IMR-90 (cell line): ENCODE measurements at regions not wholly inside any gene's neighbourhood (a gene's known extent, or its start where the extent isn't known, plus 50 kb on each side); places are given as distances from the start of the nearest gene placed in this dataset.

Source experiments
- ATAC-seq: fragments of 200-7000 bp; cut with Tn5 transposase; 2 replicates; pipeline ENCODE4 v1.9.1; 2020; ENCODE audit warnings: low read depth, mild to moderate bottlenecking, moderate library complexity
- BruUV-seq: library from RNA; stranded (reverse); fragments of 400-500 nt; replicated peaks from 2 replicates; lab custom pipeline; 2021; lab: Mats Ljungman, UMichigan
- CTCF ChIA-PET: fragments of 300-600 bp; formaldehyde crosslinking; extraction: SDS; loops from one replicate; lab custom pipeline; 2021; ENCODE audit warnings: antibody characterized with exemption; lab: Yijun Ruan, JAX
- POLR2A ChIA-PET: fragments of 300-600 bp; sonication (Branson Sonifier 250); formaldehyde crosslinking; loops from one replicate; lab custom pipeline; 2022; ENCODE audit warnings: antibody characterized with exemption; ENCODE audit not compliant: unreplicated experiment; lab: Charles Lee
- DNase-seq: peaks from one replicate; pipeline ENCODE4 v3.0.0; 2013
- H2AFZ ChIP-seq: replicated peaks from 2 replicates; pipeline ENCODE3; 2013; ENCODE audit warnings: low read length, mild to moderate bottlenecking; ENCODE audit not compliant: poor library complexity
- H2AK5ac ChIP-seq: 2 replicates; pipeline ENCODE4 v1.6.1; 2013; ENCODE audit warnings: low read depth, low read length, inconsistent platforms
- H2AK9ac ChIP-seq: replicated peaks from 2 replicates; pipeline ENCODE3; 2013; ENCODE audit warnings: mild to moderate bottlenecking, low read depth, low read length, moderate library complexity; ENCODE audit not compliant: poor library complexity
- H2BK120ac ChIP-seq: 2 replicates; pipeline ENCODE4 v1.6.1; 2013; ENCODE audit warnings: low read depth, low read length, inconsistent platforms
- H2BK15ac ChIP-seq: 3 replicates; pipeline ENCODE4 v1.6.1; 2013; ENCODE audit warnings: low read depth, low read length, inconsistent platforms
- H2BK20ac ChIP-seq: 2 replicates; pipeline ENCODE4 v1.6.1; 2013; ENCODE audit warnings: low read depth, mild to moderate bottlenecking, inconsistent platforms, low read length, moderate library complexity
- H2BK5ac ChIP-seq: 2 replicates; pipeline ENCODE4 v1.6.1; 2013; ENCODE audit warnings: mild to moderate bottlenecking, low read depth, low read length, inconsistent platforms; ENCODE audit not compliant: poor library complexity, severe bottlenecking
- H3K14ac ChIP-seq: replicated peaks from 2 replicates; pipeline ENCODE4 v1.6.1; 2013; ENCODE audit warnings: low read depth, low read length, inconsistent platforms
- H3K18ac ChIP-seq: 2 replicates; pipeline ENCODE4 v1.6.1; 2013; ENCODE audit warnings: low read depth, low read length, control low read depth
- H3K23ac ChIP-seq: 2 replicates; pipeline ENCODE4 v1.6.1; 2013; ENCODE audit warnings: low read depth, low read length, inconsistent platforms
- H3K27ac ChIP-seq: 2 replicates; pipeline ENCODE4 v1.5.1; 2013; ENCODE audit warnings: mild to moderate bottlenecking, control low read depth, low read length; ENCODE audit not compliant: insufficient read depth
- H3K27me3 ChIP-seq: 2 replicates; pipeline ENCODE4 v1.6.1; 2013; ENCODE audit warnings: low read length; ENCODE audit not compliant: control insufficient read depth, insufficient read depth
- H3K36me3 ChIP-seq: 2 replicates; pipeline ENCODE4 v1.6.1; 2013; ENCODE audit warnings: low read length, mixed read lengths; ENCODE audit not compliant: control insufficient read depth, insufficient read depth
- H3K4ac ChIP-seq: 2 replicates; pipeline ENCODE4 v1.6.1; 2013; ENCODE audit warnings: low read depth, low read length, inconsistent platforms
- H3K4me1 ChIP-seq: 2 replicates; pipeline ENCODE4 v1.6.1; 2013; ENCODE audit warnings: low read length, mixed read lengths; ENCODE audit not compliant: control insufficient read depth, insufficient read depth
- H3K4me2 ChIP-seq: 2 replicates; pipeline ENCODE4 v1.6.1; 2013; ENCODE audit warnings: low read depth, mild to moderate bottlenecking, control low read depth, low read length, moderate library complexity
- H3K4me3 ChIP-seq: 2 replicates; pipeline ENCODE4 v1.5.1; 2013; ENCODE audit warnings: low read depth, mild to moderate bottlenecking, control low read depth, low read length, moderate library complexity; ENCODE audit not compliant: insufficient read depth
- H3K56ac ChIP-seq: 2 replicates; pipeline ENCODE4 v1.6.1; 2013; ENCODE audit warnings: low read length, inconsistent platforms; ENCODE audit not compliant: insufficient read depth; ENCODE audit errors: extremely low read depth
- H3K79me1 ChIP-seq, 2 experiments: 2 replicates each; pipeline ENCODE4 v1.6.1; 2013; ENCODE audit warnings: low read length in 2 of 2, inconsistent platforms in 1 of 2, low read depth in 1 of 2
- H3K9ac ChIP-seq: 2 replicates; pipeline ENCODE4 v1.6.1; 2013; ENCODE audit warnings: low read depth, low read length, control low read depth
- H3K9me1 ChIP-seq: 2 replicates; pipeline ENCODE4 v1.6.1; 2013; ENCODE audit warnings: low read length, inconsistent platforms; ENCODE audit not compliant: insufficient read depth
- H3K9me3 ChIP-seq: 2 replicates; pipeline ENCODE4 v1.6.1; 2013; ENCODE audit warnings: low read length; ENCODE audit not compliant: control insufficient read depth, insufficient read depth
- H4K20me1 ChIP-seq: 2 replicates; pipeline ENCODE4 v1.6.1; 2013; ENCODE audit warnings: low read length, inconsistent platforms; ENCODE audit not compliant: insufficient read depth
- H4K5ac ChIP-seq: 2 replicates; pipeline ENCODE4 v1.6.1; 2013; ENCODE audit warnings: mild to moderate bottlenecking, low read depth, low read length, control low read depth
- H4K8ac ChIP-seq, 2 experiments: 2 replicates each; pipeline ENCODE4 v1.6.1; 2013; ENCODE audit warnings: low read depth in 2 of 2, low read length in 2 of 2, control low read depth in 1 of 2, inconsistent platforms in 1 of 2
- H4K91ac ChIP-seq: 2 replicates; pipeline ENCODE4 v1.6.1; 2013; ENCODE audit warnings: low read depth, low read length, inconsistent platforms; ENCODE audit not compliant: insufficient read depth
- BHLHE40 ChIP-seq: fragments of 150-350 bp; IDR thresholded peaks from 2 replicates; pipeline ENCODE4 v1.6.1; 2016; ENCODE audit warnings: mild to moderate bottlenecking, low read depth, low read length
- CEBPB ChIP-seq: IDR thresholded peaks from 2 replicates; pipeline ENCODE4 v1.6.1; 2012; ENCODE audit warnings: low read depth, low read length, improper control_type of control experiment
- FOS ChIP-seq: fragments of 150-350 bp; IDR thresholded peaks from 2 replicates; pipeline ENCODE4 v1.6.1; 2016; ENCODE audit warnings: low read depth, low read length
- MAFK ChIP-seq: IDR thresholded peaks from 2 replicates; pipeline ENCODE4 v1.6.1; 2012; ENCODE audit warnings: low read depth, low read length, improper control_type of control experiment
- MXI1 ChIP-seq: IDR thresholded peaks from 2 replicates; pipeline ENCODE4 v1.6.1; 2012; ENCODE audit warnings: low read depth, mild to moderate bottlenecking, low read length, moderate library complexity, borderline replicate concordance
- NFE2L2 ChIP-seq: fragments of 150-350 bp; IDR thresholded peaks from 2 replicates; pipeline ENCODE4 v1.6.1; 2016; ENCODE audit warnings: low read depth, mild to moderate bottlenecking, low read length
- POLR2A ChIP-seq: IDR thresholded peaks from 2 replicates; pipeline ENCODE4 v1.6.1; 2012; ENCODE audit warnings: mild to moderate bottlenecking, low read depth, low read length
- RAD21 ChIP-seq: IDR thresholded peaks from 2 replicates; pipeline ENCODE4 v1.6.1; 2012; ENCODE audit warnings: low read length, improper control_type of control experiment
- RCOR1 ChIP-seq: IDR thresholded peaks from 2 replicates; pipeline ENCODE4 v1.6.1; 2012; ENCODE audit warnings: mild to moderate bottlenecking, low read length, improper control_type of control experiment; ENCODE audit not compliant: insufficient replicate concordance
- RFX5 ChIP-seq: IDR thresholded peaks from 2 replicates; pipeline ENCODE4 v1.8.0; 2012; ENCODE audit warnings: low read depth, mild to moderate bottlenecking, low read length, moderate library complexity
- WGBS, 2 experiments: methylation state at CpG; one replicate each; pipeline versions ENCODE4 v1.1.5 to v1.1.7; 2013; ENCODE audit warnings: missing lambda C conversion rate in 2 of 2; ENCODE audit not compliant: insufficient read length in 1 of 2; ENCODE audit errors: extremely low coverage in 2 of 2; 5-methylcytosine and 5-hydroxymethylcytosine counted together
- dilution Hi-C: fragments of 300-500 bp; cut with HindIII; formaldehyde crosslinking; loops from one replicate; pipeline ENCODE4 v1.14.3; 2018; ENCODE audit warnings: low sequenced_read_pairs; ENCODE audit not compliant: unreplicated experiment
- in situ Hi-C: fragments of 300-500 bp; cut with MboI; formaldehyde crosslinking; loops from 3 replicates; pipeline ENCODE4 v1.14.3; 2019; ENCODE audit warnings: low sequenced_read_pairs, inconsistent platforms, mixed read lengths
- intact Hi-C: fragments of 100-400 bp; cut with micrococcal nuclease; formaldehyde crosslinking; loops from 2 replicates; pipeline ENCODE4 v1.10.0; 2022
- TF ChIP-seq, protein P1 (sequence below): fragments of 150-350 bp; IDR thresholded peaks from 2 replicates; pipeline ENCODE4 v1.6.1; 2016; ENCODE audit warnings: low read depth, mild to moderate bottlenecking, low read length, moderate library complexity, borderline replicate concordance

DNA sequence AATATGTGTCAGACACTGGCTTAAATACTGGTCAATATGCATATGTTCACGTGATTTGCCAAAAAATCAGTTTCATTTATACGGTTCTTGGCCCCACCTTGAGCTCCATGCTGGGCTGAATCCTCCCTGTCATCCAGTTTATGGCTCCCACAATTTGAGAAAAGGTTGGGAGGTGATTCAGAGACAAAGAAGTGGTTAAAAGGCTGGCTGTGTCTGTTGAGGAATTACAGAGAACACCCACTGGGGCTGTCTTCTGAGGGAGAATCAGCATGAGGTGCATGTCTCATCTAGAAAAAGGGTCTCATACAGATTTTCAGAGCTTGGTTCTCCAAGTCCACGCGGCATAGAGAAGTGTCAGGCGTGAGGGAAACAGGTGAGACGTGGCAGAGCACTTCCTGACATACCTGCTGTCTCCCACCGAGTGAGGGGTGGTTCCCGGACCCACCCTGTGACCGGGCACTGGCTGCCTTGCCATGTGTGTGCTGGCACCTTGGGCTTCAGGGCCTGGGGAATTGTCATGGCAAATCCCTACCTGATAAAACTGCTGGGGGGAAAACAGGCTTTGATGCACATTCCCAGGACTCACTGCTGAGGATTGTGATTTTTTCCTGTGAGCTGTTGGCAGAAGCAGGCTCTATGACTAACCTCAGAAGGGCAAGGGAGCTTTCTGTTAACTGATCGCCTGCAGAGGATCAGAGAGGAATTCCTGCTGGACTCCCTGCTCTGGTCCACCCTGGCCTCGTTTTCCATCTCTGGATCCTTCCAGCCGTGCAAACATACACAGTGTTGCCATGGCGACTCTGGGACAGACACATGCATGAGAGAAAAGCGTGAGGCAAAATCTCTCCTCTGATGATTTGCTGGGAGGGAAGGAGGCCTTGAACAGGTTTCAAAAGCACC is 223.6 kb downstream of the ADAMTS15 start:
- Histone ChIP-seq H4K5ac (peak overlapping the region; percentile 5; the same call in 1 of the 2 replicates), H3K4me2 (no peak overlapping the region), H2AFZ (peak overlapping the region; percentile 64), H4K8ac (peak overlapping the region in 1 of 2 experiments; percentile 57; a peak in 1 of 4 replicates), H4K20me1 (no peaks in the 10 kb centered on the region), H3K18ac (peak overlapping the region; percentile 28; the same call in 1 of the 2 replicates), H2BK5ac (peak overlapping the region; percentile 47), H2BK20ac (no peak overlapping the region), H3K23ac (no peak overlapping the region), H4K91ac (peak overlapping the region; percentile 31), H3K14ac (peak overlapping the region; percentile 51; the same call in 1 of the 2 replicates), H2BK15ac (0 out of 3 replicates have a peak overlapping the region, but pooled peaks have one; percentile 1), H3K4ac (peak overlapping the region; percentile 71), H3K27ac (peak overlapping the region; percentile 41; the same call in 1 of the 2 replicates), H3K9me1 (peaks cover 11% of the 10 kb centered on the region), H3K9me3 (no peaks in the 10 kb centered on the region), H3K27me3 (no peaks in the 10 kb centered on the region), H2AK9ac (peak overlapping the region; percentile 37), H2AK5ac (peak overlapping the region; percentile 59; the same call in 1 of the 2 replicates), H3K4me1 (peaks cover 20% of the 10 kb centered on the region), H3K36me3 (no peaks in the 10 kb centered on the region), H3K56ac (no peak overlapping the region), H3K9ac (no peak overlapping the region), H3K4me3 (no peak overlapping the region), H2BK120ac (peak overlapping the region; percentile 44; the same call in 1 of the 2 replicates), H3K79me1 (no peaks in the 10 kb centered on the region)
- intact Hi-C loops: loop anchor here (2.0 to 5.0 kb wide), 2 partner anchors 100 to 221 kb away; no protein-coding TSS in a partner anchor
- ChIA-PET POLR2A (no interaction called here), CTCF (interaction anchor here (1.0 kb wide), 1 partner anchor 13 kb away, joined by 3 read pairs; no protein-coding TSS in a partner anchor)
- DNase-seq (peak; percentile 94), ATAC-seq (peak; percentile 89)
- peak; percentile 36 for TF ChIP-seq FOS
- peak; percentile 40 for TF ChIP-seq RAD21
- no peak for TF ChIP-seq CEBPB
- peak; percentile 24; the same call in 1 of the 2 replicates for TF ChIP-seq MAFK
- no peak for TF ChIP-seq NFE2L2
- 0 out of 2 replicates have a peak, but pooled peaks have one; percentile 28 for TF ChIP-seq MXI1
- TF ChIP-seq BHLHE40: peak; percentile 36; the same call in 1 of the 2 replicates
- no peak for TF ChIP-seq RFX5
- TF ChIP-seq RCOR1: peak; percentile 61
- no peak for TF ChIP-seq POLR2A
- TF ChIP-seq, protein P1, sequence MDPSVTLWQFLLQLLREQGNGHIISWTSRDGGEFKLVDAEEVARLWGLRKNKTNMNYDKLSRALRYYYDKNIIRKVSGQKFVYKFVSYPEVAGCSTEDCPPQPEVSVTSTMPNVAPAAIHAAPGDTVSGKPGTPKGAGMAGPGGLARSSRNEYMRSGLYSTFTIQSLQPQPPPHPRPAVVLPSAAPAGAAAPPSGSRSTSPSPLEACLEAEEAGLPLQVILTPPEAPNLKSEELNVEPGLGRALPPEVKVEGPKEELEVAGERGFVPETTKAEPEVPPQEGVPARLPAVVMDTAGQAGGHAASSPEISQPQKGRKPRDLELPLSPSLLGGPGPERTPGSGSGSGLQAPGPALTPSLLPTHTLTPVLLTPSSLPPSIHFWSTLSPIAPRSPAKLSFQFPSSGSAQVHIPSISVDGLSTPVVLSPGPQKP: no peak
- no TSS peak for BruUV-seq
- in situ Hi-C loops: no loop called here
- 94% methylated on average over 5 of the region's 14 CpGs; no CpG with 5 or more reads in 1 of the 2 experiments for WGBS, 2 experiments
- dilution Hi-C loops: no loop called here
